SK-N-SH (cell line): ENCODE measurements at regions not wholly inside any gene's neighbourhood (a gene's known extent, or its start where the extent isn't known, plus 50 kb on each side); places are given as distances from the start of the nearest gene placed in this dataset.

Experiments used
- CTCF ChIA-PET: fragments of 300-600, 350-600 bp; formaldehyde crosslinking; extraction: SDS; loops from one replicate; lab custom pipeline; 2021; lab: Yijun Ruan, JAX
- POLR2A ChIA-PET: fragments of 350-600 bp; sonication (Branson Sonifier 250); formaldehyde crosslinking; extraction: SDS; loops from one replicate; lab custom pipeline; 2020; ENCODE audit warnings: antibody characterized with exemption, inconsistent platforms; lab: Yijun Ruan, JAX
- DNase-seq: peaks from one replicate; pipeline ENCODE4 v3.0.0; 2012
- H2AFZ ChIP-seq: fragments of 200-600 bp; sonication (generic); 2 replicates; pipeline ENCODE4 v1.8.1; 2016; ENCODE audit warnings: antibody characterized with exemption, mild to moderate bottlenecking, low read depth
- H3F3A ChIP-seq: fragments of 200-600 bp; sonication (generic); replicated peaks from 2 replicates; pipeline ENCODE3; 2016; ENCODE audit warnings: antibody characterized with exemption, mild to moderate bottlenecking; ENCODE audit not compliant: insufficient read depth
- H3K27ac ChIP-seq, 2 experiments: fragments of 200-500 bp in 1 of 2; fragments of 200-600 bp in 1 of 2; sonication (Bioruptor generic) in 1 of 2; sonication (generic), shearing (Covaris generic) in 1 of 2; 2 replicates each; pipeline versions ENCODE4 v1.5.1 to v1.6.1; 2014 to 2016; ENCODE audit warnings: low read depth in 2 of 2, inconsistent platforms in 1 of 2, low read length in 1 of 2, mild to moderate bottlenecking in 1 of 2, mixed read lengths in 1 of 2
- H3K27me3 ChIP-seq: fragments of 200-600 bp; sonication (generic), shearing (Covaris generic); 2 replicates; pipeline ENCODE4 v1.6.1; 2016; ENCODE audit warnings: mixed run types; ENCODE audit not compliant: insufficient read depth
- H3K36me3 ChIP-seq, 2 experiments: fragments of 200-500 bp in 1 of 2; fragments of 200-600 bp in 1 of 2; sonication (Bioruptor generic) in 1 of 2; sonication (generic) in 1 of 2; replicated peaks in 1 of 2; 2 replicates each; pipeline versions ENCODE3 to v1.5.1; 2014 to 2016; ENCODE audit warnings: low read length in 1 of 2, mild to moderate bottlenecking in 1 of 2; ENCODE audit not compliant: insufficient read depth in 2 of 2, control insufficient read depth in 1 of 2
- H3K4me1 ChIP-seq, 2 experiments: fragments of 200-500 bp in 1 of 2; fragments of 200-600 bp in 1 of 2; sonication (Bioruptor generic) in 1 of 2; sonication (generic), shearing (Covaris generic) in 1 of 2; 2 replicates each; pipeline versions ENCODE4 v1.5.1 to v1.6.1; 2014 to 2016; ENCODE audit warnings: low read depth in 1 of 2, low read length in 1 of 2, mixed run types in 1 of 2; ENCODE audit not compliant: insufficient read depth in 2 of 2, control insufficient read depth in 1 of 2
- H3K4me2 ChIP-seq: fragments of 200-600 bp; sonication (generic), shearing (Covaris generic); 2 replicates; pipeline ENCODE4 v1.6.1; 2017; ENCODE audit warnings: mixed run types
- H3K4me3 ChIP-seq, 2 experiments: fragments of 200-500 bp in 1 of 2; fragments of 200-600 bp in 1 of 2; sonication (Bioruptor generic) in 1 of 2; sonication (generic), shearing (Covaris generic) in 1 of 2; 2 replicates each; pipeline versions ENCODE4 v1.5.1 to v1.8.1; 2014 to 2016; ENCODE audit warnings: low read depth in 2 of 2, inconsistent platforms in 1 of 2, low read length in 1 of 2, mild to moderate bottlenecking in 1 of 2, mixed read lengths in 1 of 2, moderate library complexity in 1 of 2
- H3K79me2 ChIP-seq: fragments of 200-600 bp; sonication (generic); 2 replicates; pipeline ENCODE4 v1.8.1; 2017; ENCODE audit warnings: mild to moderate bottlenecking; ENCODE audit not compliant: insufficient read depth
- H3K9ac ChIP-seq: fragments of 200-600 bp; sonication (generic); 2 replicates; pipeline ENCODE4 v1.6.1; 2017; ENCODE audit warnings: mixed run types
- H3K9me2 ChIP-seq: fragments of 200-600 bp; sonication (generic); 2 replicates; pipeline ENCODE4 v1.6.1; 2017; ENCODE audit warnings: mixed run types
- H3K9me3 ChIP-seq: fragments of 200-600 bp; sonication (generic); 2 replicates; pipeline ENCODE4 v1.6.1; 2017; ENCODE audit warnings: mixed run types, mild to moderate bottlenecking, moderate library complexity
- H4K20me1 ChIP-seq: fragments of 200-600 bp; sonication (generic); 2 replicates; pipeline ENCODE4 v1.6.1; 2017; ENCODE audit warnings: mild to moderate bottlenecking, mixed run types; ENCODE audit not compliant: insufficient read depth
- EP300 ChIP-seq, 2 experiments: IDR thresholded peaks; 2 replicates each; pipeline versions ENCODE4 v1.4.0 to v1.6.1; 2012; ENCODE audit warnings: borderline replicate concordance in 1 of 2, low read depth in 1 of 2, low read length in 1 of 2
- EZH2phosphoT487 ChIP-seq: fragments of 200-600 bp; sonication (generic); IDR thresholded peaks from 2 replicates; pipeline ENCODE4 v1.6.1; 2017; ENCODE audit warnings: low read depth, mixed run types, mild to moderate bottlenecking, antibody characterized with exemption, moderate library complexity, borderline replicate concordance
- FOSL2 ChIP-seq: IDR thresholded peaks from 2 replicates; pipeline ENCODE4 v1.4.0; 2012; ENCODE audit warnings: low read depth, mild to moderate bottlenecking, moderate library complexity, borderline replicate concordance
- GABPA ChIP-seq: IDR thresholded peaks from 2 replicates; pipeline ENCODE4 v1.4.0; 2012; ENCODE audit warnings: low read depth, mild to moderate bottlenecking
- MEF2A ChIP-seq: IDR thresholded peaks from 2 replicates; pipeline ENCODE4 v1.4.0; 2012; ENCODE audit warnings: low read depth, borderline replicate concordance
- MXI1 ChIP-seq: IDR thresholded peaks from 2 replicates; pipeline ENCODE4 v1.6.1; 2012; ENCODE audit warnings: mild to moderate bottlenecking, low read depth, low read length, improper control_type of control experiment
- RAD21 ChIP-seq: IDR thresholded peaks from 2 replicates; pipeline ENCODE4 v1.6.1; 2012; ENCODE audit warnings: mild to moderate bottlenecking, low read length
- RCOR1 ChIP-seq: fragments of 150-350 bp; IDR thresholded peaks from 2 replicates; pipeline ENCODE4 v1.6.1; 2017; ENCODE audit warnings: antibody characterized with exemption, low read length
- RXRA ChIP-seq: IDR thresholded peaks from 2 replicates; pipeline ENCODE4 v1.4.0; 2012; ENCODE audit warnings: low read depth, mild to moderate bottlenecking, borderline replicate concordance
- SIN3A ChIP-seq: IDR thresholded peaks from 2 replicates; pipeline ENCODE4 v1.6.1; 2012; ENCODE audit warnings: low read depth, mild to moderate bottlenecking, low read length, moderate library complexity, borderline replicate concordance
- TAF1 ChIP-seq: IDR thresholded peaks from 2 replicates; pipeline ENCODE4 v1.6.1; 2012; ENCODE audit warnings: low read depth, mild to moderate bottlenecking, low read length, moderate library complexity, borderline replicate concordance
- TCF12 ChIP-seq: IDR thresholded peaks from 2 replicates; pipeline ENCODE4 v1.4.0; 2012
- YY1 ChIP-seq: IDR thresholded peaks from 2 replicates; pipeline ENCODE4 v1.4.0; 2012; ENCODE audit warnings: low read depth, mild to moderate bottlenecking
- WGBS: methylation state at CpG from one replicate; pipeline ENCODE4 v1.1.6; 2017; ENCODE audit warnings: low lambda C conversion rate; 5-methylcytosine and 5-hydroxymethylcytosine counted together
- TF ChIP-seq, protein P1 (sequence below): IDR thresholded peaks from 2 replicates; pipeline ENCODE4 v1.4.0; 2012; ENCODE audit warnings: low read depth, borderline replicate concordance
- TF ChIP-seq, protein P2 (sequence below): fragments of 150-350 bp; IDR thresholded peaks from 2 replicates; pipeline ENCODE4 v1.6.1; 2017; ENCODE audit warnings: antibody characterized with exemption, low read length, low read depth, borderline replicate concordance
- TF ChIP-seq, protein P3 (sequence below): fragments of 200-600 bp; sonication (generic); IDR thresholded peaks from 2 replicates; pipeline ENCODE4 v1.6.1; 2017; ENCODE audit warnings: antibody characterized with exemption, mild to moderate bottlenecking, moderate library complexity
- TF ChIP-seq, protein P4 (sequence below): IDR thresholded peaks from 2 replicates; pipeline ENCODE4 v1.4.0; 2012; ENCODE audit warnings: low read depth

DNA sequence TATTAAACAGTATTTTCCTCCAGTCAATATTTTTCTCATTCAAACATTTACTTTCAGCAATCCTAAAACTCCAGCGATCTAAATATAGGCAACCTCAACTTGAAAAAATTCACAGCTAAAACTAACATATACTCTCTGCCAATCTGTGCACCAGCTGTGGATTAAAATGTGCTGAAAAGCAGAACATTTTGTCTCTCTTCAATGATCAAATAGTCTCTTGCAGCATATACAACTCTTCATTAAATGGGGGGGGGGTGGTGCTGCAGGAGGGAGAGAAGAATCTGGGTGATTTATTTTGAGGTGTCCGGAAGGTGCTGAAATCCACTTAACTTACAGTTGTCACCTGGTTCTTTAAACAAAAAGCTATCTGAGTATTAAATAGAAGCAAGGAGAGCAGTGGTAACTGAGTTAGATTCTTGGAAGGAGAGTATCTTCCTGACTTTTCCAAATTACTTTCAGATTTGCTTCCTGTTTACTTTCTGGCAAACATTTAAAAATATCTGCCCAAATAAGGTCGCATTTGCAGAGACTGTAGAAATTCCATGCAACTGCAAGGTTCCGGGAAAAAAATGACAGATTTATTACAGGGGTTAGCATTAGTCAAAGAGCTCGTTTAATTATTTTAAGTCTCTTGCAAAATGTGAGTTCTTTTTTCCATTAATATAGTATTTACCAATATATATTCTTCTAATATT lies 904.7 kb upstream of the ACVR2A start:
- H3K4me1 ChIP-seq, result no peaks in the 10 kb centered on the region; a peak in 2 of 4 replicates
- H3K36me3 ChIP-seq, result no peaks in the 10 kb centered on the region
- H3K79me2 ChIP-seq, result no peaks in the 10 kb centered on the region
- DNase-seq, result no peak
- no peaks in the 10 kb centered on the region for H3F3A ChIP-seq
- no peak overlapping the region for H3K4me3 ChIP-seq
- H3K9me3 ChIP-seq, result no peaks in the 10 kb centered on the region
- no peak overlapping the region for H2AFZ ChIP-seq
- peak overlapping the region in 1 of 2 experiments; percentile 73; a peak in 2 of 4 replicates for H3K27ac ChIP-seq
- CTCF ChIA-PET, result no interaction called here
- H4K20me1 ChIP-seq, result no peaks in the 10 kb centered on the region
- H3K9me2 ChIP-seq, result no peaks in the 10 kb centered on the region
- TF ChIP-seq, protein P1, sequence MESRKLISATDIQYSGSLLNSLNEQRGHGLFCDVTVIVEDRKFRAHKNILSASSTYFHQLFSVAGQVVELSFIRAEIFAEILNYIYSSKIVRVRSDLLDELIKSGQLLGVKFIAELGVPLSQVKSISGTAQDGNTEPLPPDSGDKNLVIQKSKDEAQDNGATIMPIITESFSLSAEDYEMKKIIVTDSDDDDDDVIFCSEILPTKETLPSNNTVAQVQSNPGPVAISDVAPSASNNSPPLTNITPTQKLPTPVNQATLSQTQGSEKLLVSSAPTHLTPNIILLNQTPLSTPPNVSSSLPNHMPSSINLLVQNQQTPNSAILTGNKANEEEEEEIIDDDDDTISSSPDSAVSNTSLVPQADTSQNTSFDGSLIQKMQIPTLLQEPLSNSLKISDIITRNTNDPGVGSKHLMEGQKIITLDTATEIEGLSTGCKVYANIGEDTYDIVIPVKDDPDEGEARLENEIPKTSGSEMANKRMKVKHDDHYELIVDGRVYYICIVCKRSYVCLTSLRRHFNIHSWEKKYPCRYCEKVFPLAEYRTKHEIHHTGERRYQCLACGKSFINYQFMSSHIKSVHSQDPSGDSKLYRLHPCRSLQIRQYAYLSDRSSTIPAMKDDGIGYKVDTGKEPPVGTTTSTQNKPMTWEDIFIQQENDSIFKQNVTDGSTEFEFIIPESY, result no peak
- TF ChIP-seq, protein P2, sequence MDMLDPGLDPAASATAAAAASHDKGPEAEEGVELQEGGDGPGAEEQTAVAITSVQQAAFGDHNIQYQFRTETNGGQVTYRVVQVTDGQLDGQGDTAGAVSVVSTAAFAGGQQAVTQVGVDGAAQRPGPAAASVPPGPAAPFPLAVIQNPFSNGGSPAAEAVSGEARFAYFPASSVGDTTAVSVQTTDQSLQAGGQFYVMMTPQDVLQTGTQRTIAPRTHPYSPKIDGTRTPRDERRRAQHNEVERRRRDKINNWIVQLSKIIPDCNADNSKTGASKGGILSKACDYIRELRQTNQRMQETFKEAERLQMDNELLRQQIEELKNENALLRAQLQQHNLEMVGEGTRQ, result no peak
- TF ChIP-seq SIN3A, result no peak
- TF ChIP-seq FOSL2, result no peak
- no peak for TF ChIP-seq EZH2phosphoT487
- TF ChIP-seq RXRA, result no peak
- TF ChIP-seq RCOR1, result no peak
- no peak for TF ChIP-seq MEF2A
- no peak for TF ChIP-seq GABPA
- TF ChIP-seq MXI1, result no peak
- TF ChIP-seq YY1, result no peak
- TF ChIP-seq TAF1, result no peak
- no peak for TF ChIP-seq RAD21
- 22% methylated on average over 5 of the region's 5 CpGs for WGBS
- no peak overlapping the region for H3K4me2 ChIP-seq
- no peak overlapping the region for H3K9ac ChIP-seq
- POLR2A ChIA-PET, result no interaction called here
- no peaks in the 10 kb centered on the region for H3K27me3 ChIP-seq

DNA sequence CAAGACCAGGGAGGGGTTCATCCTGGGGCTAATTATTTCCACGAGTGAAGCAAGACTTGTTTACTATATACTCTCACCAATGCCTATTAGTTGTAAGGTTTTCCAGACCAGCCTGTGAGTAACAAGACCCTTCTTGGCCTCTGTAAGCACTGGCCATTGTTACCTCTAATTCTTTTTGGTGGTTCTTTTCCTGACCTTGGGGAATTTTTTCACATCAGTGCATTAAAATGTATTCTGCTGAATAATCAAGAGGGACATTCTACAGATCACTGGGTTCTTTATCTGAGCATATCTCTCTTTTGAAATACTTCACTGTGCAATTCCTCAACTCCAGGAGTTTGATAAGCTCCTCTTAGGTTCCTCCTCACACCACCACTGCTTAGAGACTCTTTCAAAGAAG lies 909.9 kb upstream of the ACVR2A start:
- Histone ChIP-seq H3K4me3 (no peak overlapping the region), H3K4me1 (no peaks in the 10 kb centered on the region; a peak in 2 of 4 replicates), H3K4me2 (no peak overlapping the region), H3F3A (no peaks in the 10 kb centered on the region), H2AFZ (no peak overlapping the region), H4K20me1 (no peaks in the 10 kb centered on the region), H3K79me2 (no peaks in the 10 kb centered on the region), H3K27me3 (no peaks in the 10 kb centered on the region), H3K9ac (no peak overlapping the region), H3K36me3 (no peaks in the 10 kb centered on the region), H3K9me3 (no peaks in the 10 kb centered on the region), H3K27ac (no peak overlapping the region), H3K9me2 (no peaks in the 10 kb centered on the region)
- WGBS, result 11% methylated on average over 1 of the region's 1 CpG
- no peak for DNase-seq
- ChIA-PET CTCF (no interaction called here), POLR2A (no interaction called here)
- TF ChIP-seq, protein P3, sequence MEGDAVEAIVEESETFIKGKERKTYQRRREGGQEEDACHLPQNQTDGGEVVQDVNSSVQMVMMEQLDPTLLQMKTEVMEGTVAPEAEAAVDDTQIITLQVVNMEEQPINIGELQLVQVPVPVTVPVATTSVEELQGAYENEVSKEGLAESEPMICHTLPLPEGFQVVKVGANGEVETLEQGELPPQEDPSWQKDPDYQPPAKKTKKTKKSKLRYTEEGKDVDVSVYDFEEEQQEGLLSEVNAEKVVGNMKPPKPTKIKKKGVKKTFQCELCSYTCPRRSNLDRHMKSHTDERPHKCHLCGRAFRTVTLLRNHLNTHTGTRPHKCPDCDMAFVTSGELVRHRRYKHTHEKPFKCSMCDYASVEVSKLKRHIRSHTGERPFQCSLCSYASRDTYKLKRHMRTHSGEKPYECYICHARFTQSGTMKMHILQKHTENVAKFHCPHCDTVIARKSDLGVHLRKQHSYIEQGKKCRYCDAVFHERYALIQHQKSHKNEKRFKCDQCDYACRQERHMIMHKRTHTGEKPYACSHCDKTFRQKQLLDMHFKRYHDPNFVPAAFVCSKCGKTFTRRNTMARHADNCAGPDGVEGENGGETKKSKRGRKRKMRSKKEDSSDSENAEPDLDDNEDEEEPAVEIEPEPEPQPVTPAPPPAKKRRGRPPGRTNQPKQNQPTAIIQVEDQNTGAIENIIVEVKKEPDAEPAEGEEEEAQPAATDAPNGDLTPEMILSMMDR, result no peak
- TF ChIP-seq, protein P4, sequence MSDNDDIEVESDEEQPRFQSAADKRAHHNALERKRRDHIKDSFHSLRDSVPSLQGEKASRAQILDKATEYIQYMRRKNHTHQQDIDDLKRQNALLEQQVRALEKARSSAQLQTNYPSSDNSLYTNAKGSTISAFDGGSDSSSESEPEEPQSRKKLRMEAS, result no peak
- TF ChIP-seq FOSL2 (no peak), SIN3A (no peak), TCF12 (no peak), TAF1 (no peak), EP300 (IDR thresholded peaks at IDR 0.05; ENCODE audit: borderline replicate concordance in 1 of 2, low read depth in 1 of 2, low read length in 1 of 2) (no peak)
